Left ventricle myocardium inferior (tissue), 1 donor: ENCODE measurements at regions not wholly inside any gene's neighbourhood (a gene's known extent, or its start where the extent isn't known, plus 50 kb on each side); places are given as distances from the start of the nearest gene placed in this dataset.

ENCODE experiments used
- DNase-seq: peaks from one replicate; pipeline ENCODE4 v3.0.0-alpha.2; 2020
- H3K27ac ChIP-seq: fragments of 200-600 bp; replicated peaks from 2 replicates; pipeline ENCODE4 v1.8.0; 2021
- H3K27me3 ChIP-seq: fragments of 200-600 bp; 2 replicates; pipeline ENCODE4 v1.8.0; 2021; ENCODE audit warnings: low read depth
- H3K36me3 ChIP-seq: fragments of 200-600 bp; 2 replicates; pipeline ENCODE4 v1.8.0; 2021
- H3K4me1 ChIP-seq: fragments of 200-600 bp; 2 replicates; pipeline ENCODE4 v1.8.0; 2021
- H3K4me3 ChIP-seq: fragments of 200-600 bp; 2 replicates; pipeline ENCODE4 v1.8.0; 2021; ENCODE audit warnings: mild to moderate bottlenecking, moderate library complexity
- H3K9me3 ChIP-seq: fragments of 200-600 bp; replicated peaks from 2 replicates; pipeline ENCODE4 v1.8.0; 2021
- CTCF ChIP-seq: fragments of 200-600 bp; IDR thresholded peaks from 2 replicates; pipeline ENCODE4 v1.8.0; 2021; ENCODE audit warnings: antibody characterized with exemption, mild to moderate bottlenecking, borderline replicate concordance
- intact Hi-C: fragments of 100-400 bp; cut with micrococcal nuclease; formaldehyde crosslinking; loops from one replicate; pipeline ENCODE4 v1.11.0; 2022
- donor health status: DM: no; HTN: yes; CAD: no; lungs with severe emphysema.

- DNase-seq = no peak
- intact Hi-C loops = no loop called here
- TF ChIP-seq CTCF = no peak
- Histone ChIP-seq H3K36me3 (no peaks in the 10 kb centered on the region), H3K27ac (no peak overlapping the region), H3K4me3 (no peak overlapping the region), H3K9me3 (peaks cover 17% of the 10 kb centered on the region), H3K27me3 (no peaks in the 10 kb centered on the region), H3K4me1 (no peaks in the 10 kb centered on the region)
Measured at GRCh38 chr10:105359708-105360107, 718.6 kb downstream of the SORCS3 start.

GRCh38 chr10:105358911-105359310 is 717.8 kb downstream of the SORCS3 start:
- TF ChIP-seq CTCF = no peak
- intact Hi-C loops = no loop called here
- Histone ChIP-seq H3K4me3 (no peak overlapping the region), H3K4me1 (no peaks in the 10 kb centered on the region), H3K9me3 (peaks cover 14% of the 10 kb centered on the region), H3K36me3 (no peaks in the 10 kb centered on the region), H3K27me3 (no peaks in the 10 kb centered on the region), H3K27ac (no peak overlapping the region)
- no peak for DNase-seq

- no peaks in the 10 kb centered on the region for H3K36me3 ChIP-seq
- TF ChIP-seq CTCF = no peak
- intact Hi-C loops = no loop called here
- H3K27ac ChIP-seq = no peak overlapping the region
- no peak overlapping the region for H3K4me3 ChIP-seq
- no peak for DNase-seq
- H3K9me3 ChIP-seq = peaks cover 3% of the 10 kb centered on the region
- H3K27me3 ChIP-seq = no peaks in the 10 kb centered on the region
- no peaks in the 10 kb centered on the region for H3K4me1 ChIP-seq
Measured at GRCh38 chr10:105356626-105357025, 715.5 kb downstream of the SORCS3 start.

GRCh38 chr10:105354010-105354409 is 712.9 kb downstream of the SORCS3 start:
- H3K4me3 ChIP-seq = no peak overlapping the region
- H3K4me1 ChIP-seq = no peaks in the 10 kb centered on the region
- no peak for TF ChIP-seq CTCF
- H3K27ac ChIP-seq = no peak overlapping the region
- no peaks in the 10 kb centered on the region for H3K9me3 ChIP-seq
- no peak for DNase-seq
- H3K27me3 ChIP-seq = no peaks in the 10 kb centered on the region
- intact Hi-C loops = no loop called here
- no peaks in the 10 kb centered on the region for H3K36me3 ChIP-seq

GRCh38 chr10:105352827-105353226 is 711.7 kb downstream of the SORCS3 start:
- H3K4me3 ChIP-seq = no peak overlapping the region
- H3K27me3 ChIP-seq = no peaks in the 10 kb centered on the region
- no peaks in the 10 kb centered on the region for H3K36me3 ChIP-seq
- DNase-seq = no peak
- no peak for TF ChIP-seq CTCF
- intact Hi-C loops = no loop called here
- no peak overlapping the region for H3K27ac ChIP-seq
- H3K9me3 ChIP-seq = no peaks in the 10 kb centered on the region
- no peaks in the 10 kb centered on the region for H3K4me1 ChIP-seq

GRCh38 chr10:105352281-105352680 is 711.2 kb downstream of the SORCS3 start:
- Histone ChIP-seq H3K9me3 (no peaks in the 10 kb centered on the region), H3K27me3 (no peaks in the 10 kb centered on the region), H3K4me1 (no peaks in the 10 kb centered on the region), H3K36me3 (no peaks in the 10 kb centered on the region), H3K4me3 (no peak overlapping the region), H3K27ac (no peak overlapping the region)
- no peak for TF ChIP-seq CTCF
- intact Hi-C loops = no loop called here
- DNase-seq = no peak
